ENCODE measurements at regions not wholly inside any gene's neighbourhood (a gene's known extent, or its start where the extent isn't known, plus 50 kb on each side); places are given as distances from the start of the nearest gene placed in this dataset.

DNA sequence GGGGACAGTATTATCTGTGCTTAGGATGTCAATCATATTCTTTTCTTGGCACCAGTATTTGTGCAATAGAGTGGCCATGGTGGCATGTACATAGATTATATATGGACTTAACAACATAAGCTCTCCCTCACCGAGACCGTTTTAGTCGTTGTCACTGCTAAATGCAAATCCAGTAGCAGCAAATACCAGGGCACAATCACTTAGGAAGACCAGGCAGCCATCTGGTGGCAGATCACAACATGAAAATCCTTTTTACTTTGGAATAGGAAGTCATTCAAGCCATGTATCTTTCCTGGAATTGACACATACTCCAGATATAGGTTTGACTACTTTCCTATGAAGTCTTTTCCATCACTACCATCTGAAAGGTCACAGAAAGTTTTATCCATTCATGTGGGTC lies 53.2 kb upstream of the C1orf87 start:
- ChIA-PET CTCF (no interaction called here), POLR2A (ENCODE audit: low non-redundant PET) (no interaction called here)
- no peak for DNase-seq (ENCODE audit: low spot score)
- H3K27ac ChIP-seq, result no peak overlapping the region
- TF ChIP-seq, protein P1, sequence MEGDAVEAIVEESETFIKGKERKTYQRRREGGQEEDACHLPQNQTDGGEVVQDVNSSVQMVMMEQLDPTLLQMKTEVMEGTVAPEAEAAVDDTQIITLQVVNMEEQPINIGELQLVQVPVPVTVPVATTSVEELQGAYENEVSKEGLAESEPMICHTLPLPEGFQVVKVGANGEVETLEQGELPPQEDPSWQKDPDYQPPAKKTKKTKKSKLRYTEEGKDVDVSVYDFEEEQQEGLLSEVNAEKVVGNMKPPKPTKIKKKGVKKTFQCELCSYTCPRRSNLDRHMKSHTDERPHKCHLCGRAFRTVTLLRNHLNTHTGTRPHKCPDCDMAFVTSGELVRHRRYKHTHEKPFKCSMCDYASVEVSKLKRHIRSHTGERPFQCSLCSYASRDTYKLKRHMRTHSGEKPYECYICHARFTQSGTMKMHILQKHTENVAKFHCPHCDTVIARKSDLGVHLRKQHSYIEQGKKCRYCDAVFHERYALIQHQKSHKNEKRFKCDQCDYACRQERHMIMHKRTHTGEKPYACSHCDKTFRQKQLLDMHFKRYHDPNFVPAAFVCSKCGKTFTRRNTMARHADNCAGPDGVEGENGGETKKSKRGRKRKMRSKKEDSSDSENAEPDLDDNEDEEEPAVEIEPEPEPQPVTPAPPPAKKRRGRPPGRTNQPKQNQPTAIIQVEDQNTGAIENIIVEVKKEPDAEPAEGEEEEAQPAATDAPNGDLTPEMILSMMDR (conservative IDR thresholded peaks at IDR 0.05; ENCODE audit: low read depth), result no peak
